Rectal smooth muscle tissue (tissue), 1 donor: ENCODE measurements at regions not wholly inside any gene's neighbourhood (a gene's known extent, or its start where the extent isn't known, plus 50 kb on each side); places are given as distances from the start of the nearest gene placed in this dataset.

Experiments
- H3K27ac ChIP-seq: one replicate; pipeline ENCODE4 v1.7.0; 2013; ENCODE audit warnings: low read depth, low read length, inconsistent platforms
- H3K27me3 ChIP-seq: one replicate; pipeline ENCODE4 v1.7.0; 2013; ENCODE audit warnings: low read length; ENCODE audit not compliant: control insufficient read depth, insufficient read depth
- H3K36me3 ChIP-seq: one replicate; pipeline ENCODE4 v1.7.0; 2013; ENCODE audit warnings: low read length; ENCODE audit not compliant: control insufficient read depth, insufficient read depth
- H3K4me1 ChIP-seq: one replicate; pipeline ENCODE4 v1.7.0; 2013; ENCODE audit warnings: low read length; ENCODE audit not compliant: control insufficient read depth, insufficient read depth
- H3K4me3 ChIP-seq: one replicate; pipeline ENCODE4 v1.7.0; 2013; ENCODE audit warnings: low read length
- H3K9ac ChIP-seq: one replicate; pipeline ENCODE4 v1.7.0; 2013; ENCODE audit warnings: low read length

DNA sequence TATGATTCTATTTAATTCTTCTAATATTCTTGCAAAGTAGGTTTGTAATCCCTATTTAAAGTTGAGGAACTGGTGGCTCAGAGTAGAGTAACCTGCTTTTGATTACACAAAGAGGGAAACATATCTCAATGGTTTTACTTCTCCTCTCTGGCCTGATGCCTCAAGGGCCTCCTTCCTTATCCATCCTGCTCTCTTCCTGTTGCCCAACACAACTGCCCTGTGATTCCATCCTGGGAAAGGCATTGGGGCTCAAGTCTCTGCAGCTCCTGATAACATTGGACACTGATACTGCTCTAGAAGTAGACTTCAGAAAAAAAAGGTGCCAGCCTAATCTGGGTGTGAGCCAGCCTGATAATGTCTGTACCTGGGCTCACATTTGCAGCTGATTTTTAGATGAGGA, 75.8 kb downstream of the RDH14 start:
- H3K36me3 ChIP-seq, result no peaks in the 10 kb centered on the region
- H3K27ac ChIP-seq, result no peak overlapping the region
- H3K27me3 ChIP-seq, result no peaks in the 10 kb centered on the region
- H3K4me3 ChIP-seq, result no peak overlapping the region
- no peaks in the 10 kb centered on the region for H3K4me1 ChIP-seq
- H3K9ac ChIP-seq, result no peak overlapping the region

DNA sequence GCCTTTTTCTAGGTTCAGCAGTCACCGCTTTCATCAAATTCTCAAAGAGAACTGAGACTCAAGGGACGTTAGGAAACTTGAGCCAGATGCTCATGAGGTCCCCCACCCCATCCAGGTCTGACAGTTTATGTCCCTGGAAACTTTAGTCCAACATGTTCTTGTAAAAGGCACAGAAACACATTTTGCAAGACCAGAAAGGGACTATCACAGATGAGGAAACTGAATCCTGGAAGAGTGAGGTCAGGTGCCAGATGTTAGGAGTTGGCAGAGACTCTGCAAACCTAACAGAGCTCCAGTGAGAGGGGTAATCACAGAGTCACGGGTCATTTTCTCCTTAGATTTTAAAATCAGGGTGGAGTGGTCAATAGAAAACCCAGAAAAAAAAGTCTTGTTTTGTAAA, 76.6 kb downstream of the RDH14 start:
- no peaks in the 10 kb centered on the region for H3K36me3 ChIP-seq
- no peaks in the 10 kb centered on the region for H3K4me1 ChIP-seq
- H3K27ac ChIP-seq, result no peak overlapping the region
- no peaks in the 10 kb centered on the region for H3K27me3 ChIP-seq
- H3K9ac ChIP-seq, result no peak overlapping the region
- H3K4me3 ChIP-seq, result no peak overlapping the region

DNA sequence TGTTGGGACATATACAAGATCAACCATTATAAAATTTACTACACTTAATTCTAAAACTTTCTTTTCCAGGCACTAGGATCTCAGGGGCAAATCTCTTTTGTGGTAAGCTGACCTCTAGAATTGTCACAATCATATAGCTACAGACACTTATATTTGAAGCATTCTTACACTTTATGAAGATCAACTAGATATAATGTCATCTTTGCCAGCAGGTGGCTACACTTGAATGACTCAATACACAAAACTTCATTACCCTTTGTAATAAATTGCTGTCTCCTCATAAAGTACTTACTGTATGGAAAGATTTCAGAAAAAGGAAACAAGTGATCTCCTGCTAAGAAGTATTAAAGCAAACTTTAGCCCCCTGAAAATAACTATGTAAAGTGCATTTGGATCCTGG, 77.8 kb downstream of the RDH14 start:
- Histone ChIP-seq H3K36me3 (no peaks in the 10 kb centered on the region), H3K4me3 (no peak overlapping the region), H3K4me1 (no peaks in the 10 kb centered on the region), H3K27me3 (no peaks in the 10 kb centered on the region), H3K27ac (no peak overlapping the region), H3K9ac (no peak overlapping the region)

DNA sequence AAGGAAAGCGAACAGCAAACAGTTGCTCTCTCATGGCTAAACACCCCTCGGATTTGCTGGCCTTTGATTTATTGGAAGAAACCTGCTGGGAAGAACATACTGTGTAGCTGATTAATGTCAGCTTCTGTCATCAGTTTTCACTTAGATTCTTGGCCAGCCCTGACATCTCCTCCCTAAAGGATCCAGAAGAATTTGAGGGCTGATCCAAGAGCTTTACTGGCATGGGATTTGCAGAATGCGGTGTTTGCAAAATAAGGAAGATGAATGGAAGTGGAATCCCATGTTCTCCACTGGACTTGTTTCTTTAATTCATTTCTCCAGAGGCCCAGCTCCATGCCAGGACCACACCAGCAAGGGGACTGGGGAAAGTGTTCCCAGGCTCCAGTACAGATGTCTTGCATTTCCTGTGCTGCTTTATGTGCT, 80.5 kb downstream of the RDH14 start:
- Histone ChIP-seq H3K27me3 (no peaks in the 10 kb centered on the region), H3K4me3 (no peak overlapping the region), H3K4me1 (peaks cover under 1% of the 10 kb centered on the region), H3K27ac (no peak overlapping the region), H3K9ac (no peak overlapping the region), H3K36me3 (no peaks in the 10 kb centered on the region)

DNA sequence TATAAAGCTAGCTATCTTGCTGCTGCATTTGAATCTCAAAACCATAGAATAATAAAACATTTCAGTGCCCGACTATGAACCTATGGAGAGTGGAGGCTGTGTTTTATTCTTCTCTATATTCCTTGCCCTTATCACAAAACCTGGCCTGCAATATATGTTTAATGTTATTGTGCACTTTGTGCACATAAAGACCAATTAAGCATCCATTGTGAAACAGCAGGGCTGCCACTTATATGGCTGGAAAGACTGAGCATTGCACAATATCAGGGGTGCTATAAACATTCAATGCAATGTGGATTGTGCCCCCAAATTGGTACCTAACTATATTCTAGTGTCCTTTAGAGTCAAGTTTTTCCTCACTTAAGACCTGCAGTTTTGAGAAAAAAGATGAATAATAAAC, 83.2 kb downstream of the RDH14 start:
- Histone ChIP-seq H3K27me3 (no peaks in the 10 kb centered on the region), H3K9ac (no peak overlapping the region), H3K27ac (no peak overlapping the region), H3K4me1 (peaks cover 15% of the 10 kb centered on the region), H3K4me3 (no peak overlapping the region), H3K36me3 (no peaks in the 10 kb centered on the region)

DNA sequence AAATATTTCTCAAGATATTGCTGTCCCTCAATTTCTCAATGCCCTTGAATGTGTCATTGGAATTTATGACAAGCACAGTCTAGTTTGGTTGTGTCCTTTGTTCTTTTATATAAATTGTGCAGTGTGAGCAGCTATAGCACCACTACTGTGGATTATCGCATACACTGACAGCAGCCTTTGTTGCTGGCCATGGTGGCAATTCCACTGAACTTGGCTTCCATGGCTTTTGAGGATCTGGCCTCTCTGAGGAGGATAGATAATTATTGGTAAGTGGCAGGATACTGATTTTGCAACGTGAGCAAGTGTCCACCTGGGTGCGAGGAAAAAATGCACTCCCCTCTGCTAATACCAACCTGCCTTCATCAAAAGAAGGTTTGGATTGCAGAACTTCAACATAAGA, 84.0 kb downstream of the RDH14 start:
- Histone ChIP-seq H3K4me1 (peaks cover 15% of the 10 kb centered on the region), H3K27ac (no peak overlapping the region), H3K36me3 (no peaks in the 10 kb centered on the region), H3K9ac (no peak overlapping the region), H3K4me3 (no peak overlapping the region), H3K27me3 (no peaks in the 10 kb centered on the region)

DNA sequence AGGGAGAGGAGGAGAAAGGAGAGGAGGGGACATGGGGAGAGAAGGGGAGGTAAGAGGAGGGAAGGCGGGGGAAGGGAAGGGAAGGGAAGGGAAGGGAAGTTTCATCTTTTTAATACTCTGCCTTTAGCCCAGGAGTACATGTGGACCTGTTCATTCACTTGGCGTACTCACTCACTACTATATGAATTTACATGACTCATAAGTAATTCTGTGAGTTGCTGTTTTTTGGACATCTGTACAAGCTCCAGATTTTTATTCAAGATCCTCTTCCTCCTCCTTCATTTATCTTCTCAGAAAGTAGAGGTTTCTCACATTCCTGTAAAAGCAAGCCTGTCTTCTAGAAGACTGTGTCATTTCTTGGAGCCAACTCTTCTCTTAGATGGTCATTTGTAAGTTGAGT, 84.6 kb downstream of the RDH14 start:
- Histone ChIP-seq H3K9ac (no peak overlapping the region), H3K4me1 (peaks cover 15% of the 10 kb centered on the region), H3K27ac (no peak overlapping the region), H3K4me3 (no peak overlapping the region), H3K27me3 (no peaks in the 10 kb centered on the region), H3K36me3 (no peaks in the 10 kb centered on the region)

DNA sequence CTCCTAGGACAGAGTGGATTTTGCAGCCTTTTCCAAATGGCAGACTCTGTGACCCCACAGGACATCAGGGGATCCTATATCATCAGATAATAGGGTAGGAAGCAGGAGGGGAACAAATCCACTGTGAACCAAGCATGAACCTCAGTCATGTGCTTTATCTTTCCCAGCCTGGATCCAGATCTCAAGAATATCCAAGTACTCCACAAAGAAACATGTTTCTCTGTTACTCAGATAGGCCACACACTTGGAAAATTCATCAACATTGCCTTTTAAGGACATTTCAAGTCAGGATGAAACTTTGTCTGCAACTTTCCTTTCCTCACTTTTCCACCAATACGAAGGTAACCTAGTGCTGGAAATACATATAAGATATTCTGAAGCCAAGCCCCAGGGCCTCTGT, 85.8 kb downstream of the RDH14 start:
- H3K27ac ChIP-seq, result peak overlapping the region; percentile 48
- H3K9ac ChIP-seq, result no peak overlapping the region
- no peaks in the 10 kb centered on the region for H3K36me3 ChIP-seq
- H3K4me1 ChIP-seq, result peaks cover 15% of the 10 kb centered on the region
- H3K4me3 ChIP-seq, result no peak overlapping the region
- H3K27me3 ChIP-seq, result no peaks in the 10 kb centered on the region

DNA sequence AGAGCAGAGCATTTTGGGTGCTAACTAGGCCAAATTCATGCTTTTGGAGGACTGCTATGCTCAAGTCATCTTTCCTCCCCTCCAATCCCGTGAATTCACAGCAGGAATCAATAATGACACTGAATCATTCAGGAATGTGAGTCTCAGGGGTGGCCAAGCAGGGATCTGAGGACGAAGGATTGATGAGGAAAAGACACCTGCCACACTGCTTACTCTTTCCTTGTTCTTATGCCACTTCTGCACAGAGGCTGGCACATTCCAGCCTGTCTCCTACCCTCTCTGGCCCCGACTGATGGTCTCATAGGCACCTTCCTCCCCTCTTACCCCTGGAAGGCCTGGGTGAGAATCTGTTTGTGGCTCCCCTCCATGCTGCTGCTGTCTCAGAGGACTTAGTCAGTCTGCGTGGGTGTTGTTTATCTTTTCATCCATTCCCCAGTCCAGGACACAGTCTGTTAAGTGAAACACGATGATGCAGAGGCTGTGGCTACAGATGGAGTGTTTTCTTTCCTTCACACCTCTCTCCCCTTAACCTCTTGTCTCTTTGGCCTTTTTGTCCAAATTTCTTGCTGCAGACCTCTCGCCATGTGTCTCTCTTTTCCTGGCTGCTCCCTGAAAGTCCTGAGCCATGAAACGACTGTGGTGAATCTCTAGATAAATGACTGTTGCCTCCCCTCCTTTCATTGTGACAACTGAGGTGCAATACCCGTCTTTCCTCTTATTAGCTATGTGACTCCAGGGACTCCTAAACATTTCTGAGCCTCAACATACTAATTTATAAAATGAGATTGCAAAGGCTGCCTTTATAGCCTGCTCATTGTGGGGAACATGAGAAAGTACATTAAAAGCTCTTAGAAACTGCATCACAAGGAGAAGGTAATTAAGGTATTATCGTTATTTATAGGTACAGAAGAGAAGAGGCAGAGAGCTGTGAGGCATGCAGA, 86.9 kb downstream of the RDH14 start:
- Histone ChIP-seq H3K27me3 (no peaks in the 10 kb centered on the region), H3K4me1 (peaks cover 15% of the 10 kb centered on the region), H3K4me3 (no peak overlapping the region), H3K27ac (peak overlapping the region; percentile 48), H3K36me3 (no peaks in the 10 kb centered on the region), H3K9ac (no peak overlapping the region)

DNA sequence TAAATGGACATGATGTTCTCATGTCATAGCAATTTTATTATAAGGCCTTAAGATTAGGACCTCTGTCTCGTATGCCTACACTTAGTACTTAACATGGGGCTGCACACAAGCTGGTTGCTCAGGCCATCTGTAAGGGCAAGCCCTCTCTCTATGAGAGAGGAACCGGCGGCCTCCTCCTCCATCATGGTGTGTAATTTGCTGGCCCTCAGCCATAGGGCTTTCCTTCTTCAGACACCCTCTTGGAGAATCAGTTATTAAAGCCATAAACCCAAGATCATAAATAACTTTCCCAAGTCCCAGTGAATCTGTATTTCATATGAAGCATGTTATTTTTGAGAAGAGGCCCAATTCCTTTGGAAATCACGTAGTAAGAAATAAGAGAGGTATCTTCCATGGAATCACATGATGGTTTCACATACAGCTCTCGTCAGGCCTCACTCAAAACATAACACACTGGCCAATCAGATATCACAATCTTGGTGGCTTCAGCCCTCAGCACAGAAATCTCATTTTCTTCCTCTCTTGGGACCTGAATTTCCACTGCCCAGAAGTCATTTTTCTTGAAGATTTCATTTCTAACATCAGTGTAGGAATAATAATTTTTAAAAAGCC, 92.6 kb downstream of the RDH14 start:
- no peak overlapping the region for H3K9ac ChIP-seq
- no peaks in the 10 kb centered on the region for H3K4me1 ChIP-seq
- no peak overlapping the region for H3K4me3 ChIP-seq
- no peaks in the 10 kb centered on the region for H3K27me3 ChIP-seq
- H3K27ac ChIP-seq, result no peak overlapping the region
- no peaks in the 10 kb centered on the region for H3K36me3 ChIP-seq

DNA sequence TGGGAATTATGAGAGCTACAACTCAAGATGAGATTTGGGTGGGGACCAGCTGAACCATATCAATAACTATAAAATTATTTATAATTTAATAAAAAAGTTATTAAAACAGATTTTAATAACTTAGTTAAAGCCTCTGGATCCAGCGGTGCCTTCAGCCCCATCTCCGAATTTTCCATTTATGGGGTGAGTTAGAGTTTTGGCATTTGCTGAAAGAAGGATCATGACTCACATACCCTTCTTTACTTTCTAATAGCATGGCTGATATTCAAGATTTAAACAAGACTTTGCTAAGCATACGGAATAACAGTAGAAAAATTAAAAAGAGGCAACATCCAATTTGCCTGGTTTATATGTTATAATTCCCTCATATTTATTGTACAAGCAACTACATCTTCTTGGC, 94.5 kb downstream of the RDH14 start:
- Histone ChIP-seq H3K27ac (no peak overlapping the region), H3K36me3 (no peaks in the 10 kb centered on the region), H3K9ac (no peak overlapping the region), H3K27me3 (no peaks in the 10 kb centered on the region), H3K4me1 (no peaks in the 10 kb centered on the region), H3K4me3 (no peak overlapping the region)

DNA sequence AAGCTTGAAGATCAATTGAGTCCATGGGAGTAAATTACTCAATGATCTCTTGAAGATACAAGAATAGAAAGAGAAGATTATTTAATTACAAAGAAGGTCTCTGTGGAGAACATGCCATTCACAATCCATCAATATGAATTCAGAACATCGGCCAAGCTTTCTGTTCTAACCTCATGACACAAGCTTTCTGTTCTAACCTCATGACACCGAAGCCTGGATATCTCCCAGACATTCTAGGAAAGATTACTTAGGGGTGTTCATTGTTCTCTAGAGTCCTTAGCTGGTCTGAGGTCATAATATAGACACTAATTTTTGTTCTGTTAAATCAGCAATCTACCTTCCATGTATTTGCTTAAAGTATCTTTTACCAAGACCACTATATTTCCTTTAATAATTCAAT, 95.5 kb downstream of the RDH14 start:
- Histone ChIP-seq H3K27ac (no peak overlapping the region), H3K4me1 (no peaks in the 10 kb centered on the region), H3K4me3 (no peak overlapping the region), H3K36me3 (no peaks in the 10 kb centered on the region), H3K9ac (no peak overlapping the region), H3K27me3 (no peaks in the 10 kb centered on the region)

DNA sequence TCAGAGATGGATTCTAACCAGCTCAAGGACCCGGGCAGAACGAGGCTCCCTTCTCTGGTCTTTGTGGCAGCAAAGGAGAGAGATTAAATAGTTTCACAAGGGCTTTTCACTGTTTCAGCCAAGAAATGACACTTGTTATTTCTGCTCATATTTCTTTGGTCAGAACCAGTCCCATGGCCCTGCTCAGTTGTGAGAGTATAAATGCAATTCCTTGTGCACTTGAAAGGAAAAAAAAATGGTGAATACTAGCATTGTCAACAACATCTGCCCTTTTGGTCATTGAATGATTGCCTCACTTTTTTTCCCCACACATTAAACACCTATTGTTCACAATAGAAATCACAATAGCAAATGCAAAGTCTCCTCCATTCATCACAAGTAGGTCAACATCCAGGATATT, 104.4 kb downstream of the RDH14 start:
- H3K4me1 ChIP-seq, result peaks cover 6% of the 10 kb centered on the region
- no peak overlapping the region for H3K4me3 ChIP-seq
- no peak overlapping the region for H3K9ac ChIP-seq
- no peak overlapping the region for H3K27ac ChIP-seq
- H3K36me3 ChIP-seq, result no peaks in the 10 kb centered on the region
- H3K27me3 ChIP-seq, result no peaks in the 10 kb centered on the region
